H1 (cell line): ENCODE measurements at regions not wholly inside any gene's neighbourhood (a gene's known extent, or its start where the extent isn't known, plus 50 kb on each side); places are given as distances from the start of the nearest gene placed in this dataset.

Experiments used
- ASH2L ChIP-seq: fragments of 200-600, 300-600 bp; sonication (generic); IDR thresholded peaks from one replicate; pipeline ENCODE4 v1.7.1; 2017; ENCODE audit warnings: low read length
- ATF3 ChIP-seq: IDR thresholded peaks from 2 replicates; pipeline ENCODE4 v1.6.1; 2011; ENCODE audit warnings: low read depth, mild to moderate bottlenecking, low read length; ENCODE audit not compliant: insufficient read depth
- CBX5 ChIP-seq: fragments of 300-800, 300-1000 bp; sonication (generic); IDR thresholded peaks from 2 replicates; pipeline ENCODE4 v1.7.1; 2016; ENCODE audit warnings: antibody characterized with exemption, low read length, low read depth
- CHD7 ChIP-seq: fragments of 300-600 bp; sonication (generic); IDR thresholded peaks from 2 replicates; pipeline ENCODE4 v1.7.1; 2012; ENCODE audit warnings: low read length, moderate library complexity, mild to moderate bottlenecking, inconsistent platforms; ENCODE audit not compliant: insufficient replicate concordance

GRCh38 chr3:27059489-27059888, 309.7 kb downstream of the NEK10 start (continued):
- TF ChIP-seq CHD7 = no peak
- TF ChIP-seq ASH2L = no peak
- TF ChIP-seq CBX5 = no peak
- no peak for TF ChIP-seq ATF3
